ENCODE measurements at regions not wholly inside any gene's neighbourhood (a gene's known extent, or its start where the extent isn't known, plus 50 kb on each side); places are given as distances from the start of the nearest gene placed in this dataset.

- POLR2A ChIA-PET = no interaction called here
- no peak for TF ChIP-seq CTCF (IDR thresholded peaks at IDR 0.05; ENCODE audit: insufficient read depth, low read depth, low read length)
- DNase-seq (ENCODE audit: low read depth) = no peak
- CTCF ChIA-PET = no interaction called here
- Histone ChIP-seq H3K36me3 (ENCODE audit: control insufficient read depth, insufficient read depth, low read length) (no peaks in the 10 kb centered on the region), H3K27me3 (ENCODE audit: control insufficient read depth, insufficient read depth, low read length) (no peaks in the 10 kb centered on the region), H3K4me3 (ENCODE audit: low read depth, low read length) (no peak overlapping the region)
Measured at GRCh38 chr5:3190433-3190832, 405.2 kb upstream of the IRX1 start.

GRCh38 chr5:3187771-3188425 is 407.7 kb upstream of the IRX1 start:
- CTCF ChIA-PET = no interaction called here
- POLR2A ChIA-PET = no interaction called here

GRCh38 chr5:3186736-3187405 is 408.8 kb upstream of the IRX1 start:
- ChIA-PET POLR2A (no interaction called here), CTCF (no interaction called here)
- no peak for DNase-seq (ENCODE audit: low read depth)
- no peaks in the 10 kb centered on the region for H3K27me3 ChIP-seq (ENCODE audit: control insufficient read depth, insufficient read depth, low read length)
- no peak for TF ChIP-seq CTCF (IDR thresholded peaks at IDR 0.05; ENCODE audit: insufficient read depth, low read depth, low read length)
- no peaks in the 10 kb centered on the region for H3K36me3 ChIP-seq (ENCODE audit: control insufficient read depth, insufficient read depth, low read length)
- H3K4me3 ChIP-seq (ENCODE audit: low read depth, low read length) = no peak overlapping the region

More at GRCh38 chr5:3187771-3188425, 407.7 kb upstream of the IRX1 start:
- Histone ChIP-seq H3K27me3 (ENCODE audit: control insufficient read depth, insufficient read depth, low read length) (no peaks in the 10 kb centered on the region), H3K4me3 (ENCODE audit: low read depth, low read length) (no peak overlapping the region), H3K36me3 (ENCODE audit: control insufficient read depth, insufficient read depth, low read length) (no peaks in the 10 kb centered on the region)
- no peak for DNase-seq (ENCODE audit: low read depth)
- TF ChIP-seq CTCF (IDR thresholded peaks at IDR 0.05; ENCODE audit: insufficient read depth, low read depth, low read length) = no peak

- H3K27me3 ChIP-seq (ENCODE audit: control insufficient read depth, insufficient read depth, low read length) = no peaks in the 10 kb centered on the region
- ChIA-PET CTCF (no interaction called here), POLR2A (no interaction called here)
- H3K4me3 ChIP-seq (ENCODE audit: low read depth, low read length) = no peak overlapping the region
- H3K36me3 ChIP-seq (ENCODE audit: control insufficient read depth, insufficient read depth, low read length) = no peaks in the 10 kb centered on the region
- no peak for TF ChIP-seq CTCF (IDR thresholded peaks at IDR 0.05; ENCODE audit: insufficient read depth, low read depth, low read length)
- DNase-seq (ENCODE audit: low read depth) = no peak
Measured at GRCh38 chr5:3186156-3186555, 409.5 kb upstream of the IRX1 start.

DNA sequence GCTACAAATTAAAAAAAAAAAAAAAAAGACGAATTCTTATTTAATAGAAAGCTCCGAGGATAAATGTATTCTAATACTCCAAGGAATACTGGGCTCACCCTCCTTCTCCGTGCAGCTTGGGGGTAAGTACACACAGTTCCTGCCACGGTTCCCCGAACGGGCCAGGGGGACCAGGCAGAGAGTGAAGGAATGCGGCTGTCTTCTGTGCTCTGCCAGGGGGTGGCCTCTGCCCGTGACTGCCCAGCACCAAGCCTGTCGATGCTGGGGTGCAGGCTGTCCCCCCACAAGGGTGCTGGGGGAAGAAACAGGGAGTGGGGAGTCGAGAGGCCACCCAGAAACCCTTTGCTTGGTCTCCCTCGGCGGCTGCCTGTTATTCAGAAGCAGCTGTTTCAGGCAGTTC is 410.1 kb upstream of the IRX1 start:
- Histone ChIP-seq H3K4me3 (ENCODE audit: low read depth, low read length) (no peak overlapping the region), H3K36me3 (ENCODE audit: control insufficient read depth, insufficient read depth, low read length) (no peaks in the 10 kb centered on the region), H3K27me3 (ENCODE audit: control insufficient read depth, insufficient read depth, low read length) (no peaks in the 10 kb centered on the region)
- no peak for DNase-seq (ENCODE audit: low read depth)
- ChIA-PET POLR2A (no interaction called here), CTCF (no interaction called here)
- TF ChIP-seq CTCF (IDR thresholded peaks at IDR 0.05; ENCODE audit: insufficient read depth, low read depth, low read length) = no peak
